Left lung (tissue), 4 donors: ENCODE measurements at regions not wholly inside any gene's neighbourhood (a gene's known extent, or its start where the extent isn't known, plus 50 kb on each side); places are given as distances from the start of the nearest gene placed in this dataset.

Experiments
- ATAC-seq: fragments of 200-7000 bp; cut with Tn5 transposase; one replicate; pipeline ENCODE4 v1.9.1; 2020; ENCODE audit warnings: moderate library complexity
- DNase-seq, 4 donors: peaks; one replicate each; pipeline ENCODE4 v3.0.0-alpha.2; 2013 to 2020
- H3K27ac ChIP-seq, 2 donors: fragments of 200-600 bp; sonication (generic) in 1 of 2; one replicate each; pipeline versions ENCODE4 v1.5.0 to v1.8.0; 2020 to 2021
- H3K27me3 ChIP-seq, 2 donors: fragments of 200-600 bp; sonication (generic) in 1 of 2; one replicate each; pipeline versions ENCODE4 v1.5.0 to v1.8.0; 2020 to 2021
- H3K36me3 ChIP-seq, 2 donors: fragments of 200-600 bp; sonication (generic) in 1 of 2; one replicate each; pipeline versions ENCODE4 v1.5.0 to v1.8.0; 2020 to 2021
- H3K4me1 ChIP-seq, 2 donors: fragments of 200-600 bp; one replicate each; pipeline ENCODE4 v1.8.0; 2021
- H3K4me3 ChIP-seq, 2 donors: fragments of 200-600 bp; sonication (generic) in 1 of 2; one replicate each; pipeline versions ENCODE4 v1.5.0 to v1.8.0; 2020 to 2021; ENCODE audit warnings: mild to moderate bottlenecking in 1 of 2
- H3K9me3 ChIP-seq, 2 donors: fragments of 200-600 bp; sonication (generic) in 1 of 2; one replicate each; pipeline versions ENCODE4 v1.5.0 to v1.8.0; 2020 to 2021
- CTCF ChIP-seq, 2 donors: fragments of 200-600 bp; sonication (generic) in 1 of 2; IDR thresholded peaks; one replicate each; pipeline versions ENCODE4 v1.5.0 to v1.8.0; 2021; ENCODE audit warnings: antibody characterized with exemption in 2 of 2
- intact Hi-C, 2 donors: fragments of 100-400 bp; cut with DNase I; formaldehyde crosslinking; loops; one replicate each; pipeline versions ENCODE4 v1.11.2 to v1.14.2; 2022
- donor health status: DM: no; HTN: yes; CAD: no.
- donor health status: DM: no; HTN: no; CAD: no.

DNA sequence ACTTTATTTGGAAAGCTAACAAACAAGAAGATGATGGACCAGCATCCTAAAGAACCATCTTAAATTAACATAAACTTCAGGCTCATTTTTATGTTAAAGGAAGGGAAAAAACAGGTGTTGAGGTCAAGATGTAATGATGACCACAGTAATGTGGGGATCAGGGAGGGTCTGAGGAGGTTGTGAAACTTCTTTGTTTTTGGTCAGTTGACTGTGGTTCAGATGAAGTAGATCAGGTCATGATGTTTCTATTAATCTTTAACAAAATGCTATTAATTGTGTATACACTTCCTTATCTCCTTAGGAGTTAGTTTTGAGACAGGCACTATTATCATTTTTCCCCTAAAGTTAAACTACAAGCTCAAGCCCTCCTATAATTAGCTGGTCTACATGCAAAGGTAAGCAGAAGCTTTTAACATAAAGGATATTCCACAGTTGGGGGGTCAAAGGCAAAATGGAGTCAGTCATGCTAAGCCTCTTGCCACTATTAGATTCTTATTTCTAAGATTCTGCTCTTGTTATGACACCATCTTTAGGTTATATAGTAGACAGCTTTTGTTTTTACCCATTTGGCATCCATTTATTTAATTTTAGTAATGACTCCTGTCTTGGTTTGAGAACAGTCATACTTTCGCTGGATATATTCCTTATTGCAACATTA is 800.1 kb upstream of the PCDH9 start:
- H3K4me1 ChIP-seq: no peaks in the 10 kb centered on the region
- intact Hi-C loops: no loop called here
- DNase-seq (no peak), ATAC-seq (no peak)
- H3K27ac ChIP-seq: no peak overlapping the region
- H3K36me3 ChIP-seq: no peaks in the 10 kb centered on the region
- no peaks in the 10 kb centered on the region for H3K9me3 ChIP-seq
- no peak for TF ChIP-seq CTCF (IDR thresholded peaks at IDR 0.05)
- H3K27me3 ChIP-seq: no peaks in the 10 kb centered on the region
- H3K4me3 ChIP-seq: no peak overlapping the region

DNA sequence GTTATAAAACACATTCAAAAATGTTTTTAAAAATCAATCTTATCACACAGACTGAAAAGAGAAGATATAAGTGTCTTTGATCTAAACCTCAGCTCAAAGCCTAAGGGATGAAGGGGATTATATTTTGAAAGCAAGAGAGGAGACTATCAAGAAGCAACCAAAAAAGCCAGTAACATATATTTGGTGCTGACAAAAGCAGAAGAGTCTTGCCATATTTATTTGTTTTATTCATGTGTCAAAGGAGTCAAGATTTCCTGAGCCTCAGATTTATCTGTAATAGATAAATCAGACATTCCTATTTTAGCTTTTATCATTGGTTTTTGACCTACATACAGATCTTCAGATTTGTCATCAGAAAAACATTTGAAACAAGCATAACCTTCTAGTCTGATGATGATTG is 798.6 kb upstream of the PCDH9 start:
- no peaks in the 10 kb centered on the region for H3K27me3 ChIP-seq
- H3K4me3 ChIP-seq: no peak overlapping the region
- no peak overlapping the region for H3K27ac ChIP-seq
- no peak for DNase-seq
- H3K9me3 ChIP-seq: peaks cover 0 to 2% of the 10 kb centered on the region in 2 donors
- no peaks in the 10 kb centered on the region for H3K36me3 ChIP-seq
- no peak for ATAC-seq
- H3K4me1 ChIP-seq: no peaks in the 10 kb centered on the region
- intact Hi-C loops: no loop called here
- TF ChIP-seq CTCF (IDR thresholded peaks at IDR 0.05): no peak

DNA sequence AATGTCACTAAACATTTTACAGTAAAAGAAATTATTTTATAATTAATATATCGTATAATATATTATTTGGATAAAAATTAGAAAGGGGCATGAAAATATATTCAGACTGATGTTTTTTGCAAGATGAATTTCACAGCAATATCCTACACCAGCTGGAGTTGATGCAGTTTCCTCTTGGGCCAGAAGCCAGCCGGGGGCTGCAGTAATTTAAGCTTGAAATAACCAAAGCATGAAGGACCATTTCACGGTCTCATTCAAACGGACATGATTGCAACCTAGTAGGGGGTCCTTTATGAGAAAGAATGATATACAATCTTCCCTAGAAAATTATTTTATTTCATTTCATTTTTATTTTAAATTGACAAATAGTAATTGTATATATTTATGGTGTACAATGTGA is 797.2 kb upstream of the PCDH9 start:
- no peaks in the 10 kb centered on the region for H3K27me3 ChIP-seq
- no peak overlapping the region for H3K27ac ChIP-seq
- no peak for TF ChIP-seq CTCF (IDR thresholded peaks at IDR 0.05)
- H3K9me3 ChIP-seq: peaks cover 0 to 3% of the 10 kb centered on the region in 2 donors
- peak in 1 of 4 donors; percentile 6 for DNase-seq
- intact Hi-C loops: no loop called here
- H3K4me3 ChIP-seq: no peak overlapping the region
- no peak for ATAC-seq
- no peaks in the 10 kb centered on the region for H3K36me3 ChIP-seq
- no peaks in the 10 kb centered on the region for H3K4me1 ChIP-seq

- H3K4me1 ChIP-seq: no peaks in the 10 kb centered on the region
- H3K36me3 ChIP-seq: no peaks in the 10 kb centered on the region
- no peak for TF ChIP-seq CTCF (IDR thresholded peaks at IDR 0.05)
- no peak overlapping the region for H3K4me3 ChIP-seq
- intact Hi-C loops: no loop called here
- ATAC-seq (no peak), DNase-seq (no peak)
- H3K9me3 ChIP-seq: peaks cover 0 to 8% of the 10 kb centered on the region in 2 donors
- H3K27me3 ChIP-seq: no peaks in the 10 kb centered on the region
- no peak overlapping the region for H3K27ac ChIP-seq
Observed at GRCh38 chr13:68026077-68026476, 795.9 kb upstream of the PCDH9 start.

DNA sequence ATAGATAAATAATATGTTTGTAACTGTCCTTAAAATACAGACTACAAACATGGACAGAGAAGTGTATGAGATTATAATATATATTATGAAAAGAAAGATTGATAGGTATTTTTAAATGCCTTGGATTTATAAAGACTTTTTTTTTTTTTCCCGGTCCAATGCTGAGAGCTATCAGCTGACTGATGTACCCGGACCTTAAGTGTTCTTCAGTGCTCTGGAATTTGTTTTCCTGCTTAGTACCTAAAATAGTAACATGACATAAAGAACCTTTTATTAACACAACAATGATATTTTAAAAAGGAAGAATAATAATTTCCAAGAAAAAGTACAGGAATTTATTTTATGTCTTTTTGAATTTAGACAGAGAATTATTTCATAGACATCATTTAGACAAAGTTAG is 795.5 kb upstream of the PCDH9 start:
- H3K9me3 ChIP-seq: peaks cover 0 to 11% of the 10 kb centered on the region in 2 donors
- ATAC-seq (peak; percentile 44), DNase-seq (no peak)
- intact Hi-C loops: no loop called here
- H3K4me1 ChIP-seq: no peaks in the 10 kb centered on the region
- no peak for TF ChIP-seq CTCF (IDR thresholded peaks at IDR 0.05)
- H3K4me3 ChIP-seq: no peak overlapping the region
- H3K36me3 ChIP-seq: no peaks in the 10 kb centered on the region
- H3K27ac ChIP-seq: no peak overlapping the region
- H3K27me3 ChIP-seq: no peaks in the 10 kb centered on the region
